Neuronal stem cell (in vitro differentiated cells): ENCODE measurements at regions not wholly inside any gene's neighbourhood (a gene's known extent, or its start where the extent isn't known, plus 50 kb on each side); places are given as distances from the start of the nearest gene placed in this dataset.

Experiments
- DNase-seq: peaks from one replicate; pipeline ENCODE4 v3.0.0-alpha.2; 2013; ENCODE audit warnings: low spot score
- H2AFZ ChIP-seq: one replicate; pipeline ENCODE4 v1.6.1; 2013; ENCODE audit warnings: mild to moderate bottlenecking, low read length, inconsistent platforms
- H2AK5ac ChIP-seq: 2 replicates; pipeline ENCODE4 v1.6.1; 2013; ENCODE audit warnings: low read depth, mild to moderate bottlenecking, inconsistent platforms, low read length, moderate library complexity, mixed read lengths
- H2BK120ac ChIP-seq: 2 replicates; pipeline ENCODE4 v1.6.1; 2013; ENCODE audit warnings: low read depth, mild to moderate bottlenecking, inconsistent platforms, low read length, moderate library complexity, mixed read lengths
- H2BK12ac ChIP-seq: one replicate; pipeline ENCODE4 v1.6.1; 2013; ENCODE audit warnings: low read length, inconsistent platforms
- H2BK15ac ChIP-seq: 2 replicates; pipeline ENCODE4 v1.6.1; 2013; ENCODE audit warnings: mild to moderate bottlenecking, low read length, inconsistent platforms, mixed read lengths
- H2BK5ac ChIP-seq: one replicate; pipeline ENCODE4 v1.6.1; 2013; ENCODE audit warnings: inconsistent platforms, mild to moderate bottlenecking, low read length, moderate library complexity
- H3K14ac ChIP-seq: one replicate; pipeline ENCODE4 v1.6.1; 2013; ENCODE audit warnings: low read length, inconsistent platforms
- H3K18ac ChIP-seq: 2 replicates; pipeline ENCODE4 v1.6.1; 2013; ENCODE audit warnings: low read length, inconsistent platforms
- H3K23ac ChIP-seq: 2 replicates; pipeline ENCODE4 v1.6.1; 2013; ENCODE audit warnings: low read depth, mild to moderate bottlenecking, mixed read lengths, low read length, inconsistent platforms; ENCODE audit not compliant: poor library complexity
- H3K27ac ChIP-seq: replicated peaks from 3 replicates; pipeline ENCODE4 v1.5.1; 2013; ENCODE audit warnings: low read length, inconsistent platforms
- H3K27me3 ChIP-seq, 3 experiments: 2 replicates each; pipeline ENCODE4 v1.6.1; 2013; ENCODE audit warnings: low read length in 3 of 3, mild to moderate bottlenecking in 2 of 3, inconsistent platforms in 1 of 3, low read depth in 1 of 3, mixed read lengths in 1 of 3, moderate library complexity in 1 of 3; ENCODE audit not compliant: control insufficient read depth in 3 of 3, insufficient read depth in 3 of 3
- H3K36me3 ChIP-seq, 2 donors: replicated peaks in 1 of 2; 2 replicates each; pipeline ENCODE4 v1.6.1; 2013; ENCODE audit warnings: low read length in 2 of 2; ENCODE audit not compliant: control insufficient read depth in 2 of 2, insufficient read depth in 2 of 2
- H3K4ac ChIP-seq: 2 replicates; pipeline ENCODE4 v1.6.1; 2013; ENCODE audit warnings: inconsistent platforms, mild to moderate bottlenecking, low read length, moderate library complexity
- H3K4me1 ChIP-seq, 2 donors: 1 replicate in 1 of 2; 2 replicates in 1 of 2; pipeline ENCODE4 v1.6.1; 2013; ENCODE audit warnings: low read length in 2 of 2, low read depth in 1 of 2; ENCODE audit not compliant: control insufficient read depth in 2 of 2, insufficient read depth in 1 of 2
- H3K4me2 ChIP-seq: one replicate; pipeline ENCODE4 v1.6.1; 2013; ENCODE audit warnings: mild to moderate bottlenecking, low read length, inconsistent platforms; ENCODE audit not compliant: insufficient read depth, poor library complexity, severe bottlenecking
- H3K4me3 ChIP-seq, 2 donors: 2 replicates each; pipeline ENCODE4 v1.5.1; 2013; ENCODE audit warnings: low read length in 2 of 2, mild to moderate bottlenecking in 2 of 2, inconsistent platforms in 1 of 2, moderate library complexity in 1 of 2
- H3K79me1 ChIP-seq: one replicate; pipeline ENCODE4 v1.6.1; 2013; ENCODE audit warnings: low read depth, mild to moderate bottlenecking, inconsistent platforms, low read length, moderate library complexity
- H3K9ac ChIP-seq: one replicate; pipeline ENCODE4 v1.6.1; 2013; ENCODE audit warnings: mild to moderate bottlenecking, low read depth, low read length, inconsistent platforms; ENCODE audit not compliant: poor library complexity
- H3K9me3 ChIP-seq, 2 donors: replicated peaks in 1 of 2; 2 replicates each; pipeline versions ENCODE3 to v1.6.1; 2013; ENCODE audit warnings: low read length in 2 of 2, mild to moderate bottlenecking in 2 of 2, inconsistent platforms in 1 of 2, low read depth in 1 of 2, mixed read lengths in 1 of 2, moderate library complexity in 1 of 2; ENCODE audit not compliant: control insufficient read depth in 2 of 2, insufficient read depth in 1 of 2
- H4K8ac ChIP-seq: one replicate; pipeline ENCODE4 v1.6.1; 2013; ENCODE audit warnings: low read depth, mild to moderate bottlenecking, inconsistent platforms, low read length, moderate library complexity
- H4K91ac ChIP-seq: one replicate; pipeline ENCODE4 v1.6.1; 2013; ENCODE audit warnings: low read length, low read depth, mild to moderate bottlenecking, inconsistent platforms; ENCODE audit not compliant: poor library complexity
- WGBS, 2 donors: extraction: QIAGEN DNeasy Blood & Tissue Kit; methylation state at CpG; one replicate each; pipeline ENCODE4 v1.1.7; 2013; ENCODE audit warnings: missing lambda C conversion rate in 2 of 2, mixed read lengths in 1 of 2; ENCODE audit not compliant: insufficient read length in 2 of 2, insufficient replicate concordance in 1 of 2; ENCODE audit errors: extremely low coverage in 2 of 2; 5-methylcytosine and 5-hydroxymethylcytosine counted together

DNA sequence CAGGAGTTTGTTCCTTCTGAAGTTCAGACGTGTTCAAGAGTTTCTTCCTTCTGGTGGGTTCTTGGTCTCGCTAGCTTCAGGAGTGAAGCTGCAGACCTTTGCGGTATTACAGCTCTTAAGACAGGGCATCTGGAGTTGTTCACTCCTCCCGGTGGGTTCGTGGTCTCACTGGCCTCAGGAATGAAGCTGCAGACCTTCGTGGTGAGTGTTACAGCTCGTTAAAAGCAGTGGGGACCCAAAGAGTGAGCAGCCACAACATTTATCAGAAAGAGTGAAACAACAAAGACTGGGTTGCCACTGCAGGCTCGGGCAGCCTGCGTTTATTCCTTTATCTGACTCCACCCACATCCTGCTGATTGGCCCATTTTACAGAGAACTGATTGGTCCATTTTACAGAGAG lies 373.1 kb downstream of the ETS1 start:
- Histone ChIP-seq H3K9ac (no peak overlapping the region), H3K23ac (no peak overlapping the region), H4K91ac (no peak overlapping the region), H4K8ac (no peak overlapping the region), H2BK15ac (no peak overlapping the region), H3K36me3 (no peaks in the 10 kb centered on the region), H3K18ac (no peak overlapping the region), H2AFZ (no peak overlapping the region), H2AK5ac (no peak overlapping the region), H2BK5ac (no peak overlapping the region), H2BK12ac (no peak overlapping the region), H3K14ac (no peak overlapping the region), H3K4me3 (no peak overlapping the region), H2BK120ac (no peak overlapping the region), H3K4ac (no peak overlapping the region), H3K79me1 (no peaks in the 10 kb centered on the region), H3K27me3 (no peaks in the 10 kb centered on the region), H3K27ac (no peak overlapping the region), H3K4me2 (no peak overlapping the region), H3K4me1 (no peaks in the 10 kb centered on the region), H3K9me3 (peaks cover 0 to 4% of the 10 kb centered on the region in 2 donors)
- DNase-seq: no peak
- no CpG with 5 or more reads among the region's 9 CpGs for WGBS, 2 donors

DNA sequence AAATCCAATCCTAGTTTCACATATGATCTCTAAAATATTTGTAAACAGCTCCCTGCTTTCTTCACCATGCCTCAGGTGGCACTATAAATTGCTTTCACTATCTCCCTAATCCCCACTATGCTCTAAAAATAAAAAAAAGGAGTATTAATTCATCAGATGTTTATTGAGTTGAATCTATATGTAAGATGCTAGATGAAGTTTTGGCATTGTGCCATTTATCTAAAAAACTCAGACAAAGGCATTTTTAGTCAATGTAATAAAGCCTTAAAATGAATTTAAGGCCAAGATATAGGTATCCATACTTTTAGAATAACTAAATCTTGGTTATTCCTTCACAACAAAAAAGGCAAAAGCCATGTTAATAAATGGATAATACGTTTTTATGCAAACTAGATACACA lies 373.9 kb downstream of the ETS1 start:
- H3K79me1 ChIP-seq: no peaks in the 10 kb centered on the region
- H4K91ac ChIP-seq: no peak overlapping the region
- H3K4me2 ChIP-seq: no peak overlapping the region
- no peak for DNase-seq
- H2BK120ac ChIP-seq: no peak overlapping the region
- no peak overlapping the region for H3K23ac ChIP-seq
- H2AFZ ChIP-seq: no peak overlapping the region
- H3K27me3 ChIP-seq: no peaks in the 10 kb centered on the region
- no peak overlapping the region for H2BK15ac ChIP-seq
- no peaks in the 10 kb centered on the region for H3K36me3 ChIP-seq
- WGBS, 2 donors: no CpG with 5 or more reads among the region's 1 CpG
- no peak overlapping the region for H3K14ac ChIP-seq
- H2BK12ac ChIP-seq: no peak overlapping the region
- no peak overlapping the region for H3K4me3 ChIP-seq
- no peak overlapping the region for H4K8ac ChIP-seq
- H3K4ac ChIP-seq: no peak overlapping the region
- H3K9ac ChIP-seq: no peak overlapping the region
- peaks cover 0 to 4% of the 10 kb centered on the region in 2 donors for H3K9me3 ChIP-seq
- H2BK5ac ChIP-seq: no peak overlapping the region
- H2AK5ac ChIP-seq: no peak overlapping the region
- no peaks in the 10 kb centered on the region for H3K4me1 ChIP-seq
- no peak overlapping the region for H3K18ac ChIP-seq
- no peak overlapping the region for H3K27ac ChIP-seq

DNA sequence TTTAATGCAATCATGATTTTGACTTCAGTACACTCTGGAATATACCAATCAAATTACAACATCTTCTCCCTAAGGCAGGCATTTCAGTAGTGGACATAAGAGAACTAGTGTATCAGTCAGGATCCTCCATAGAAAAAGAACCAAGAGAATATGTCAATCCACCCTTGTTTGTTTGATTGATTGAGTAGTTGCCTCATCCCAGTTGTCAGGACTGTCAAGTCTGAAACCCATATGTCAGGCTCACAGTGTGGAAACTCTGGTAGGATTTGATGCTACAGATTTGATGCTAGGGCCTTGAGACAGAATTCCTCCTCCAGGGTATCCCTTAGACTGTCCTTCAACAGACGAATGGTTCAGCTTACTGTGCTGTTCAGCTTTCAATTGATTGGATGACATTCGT lies 375.0 kb downstream of the ETS1 start:
- H3K36me3 ChIP-seq: no peaks in the 10 kb centered on the region
- no peak overlapping the region for H2BK15ac ChIP-seq
- H2BK5ac ChIP-seq: no peak overlapping the region
- H2AK5ac ChIP-seq: no peak overlapping the region
- no CpG with 5 or more reads among the region's 2 CpGs for WGBS, 2 donors
- H2AFZ ChIP-seq: no peak overlapping the region
- H3K23ac ChIP-seq: no peak overlapping the region
- H4K8ac ChIP-seq: no peak overlapping the region
- H3K4me3 ChIP-seq: no peak overlapping the region
- H3K9me3 ChIP-seq: peaks cover 0 to 4% of the 10 kb centered on the region in 2 donors
- no peak overlapping the region for H3K9ac ChIP-seq
- H3K27ac ChIP-seq: no peak overlapping the region
- H4K91ac ChIP-seq: no peak overlapping the region
- H2BK120ac ChIP-seq: no peak overlapping the region
- no peak overlapping the region for H3K14ac ChIP-seq
- no peak for DNase-seq
- H3K4me2 ChIP-seq: no peak overlapping the region
- no peaks in the 10 kb centered on the region for H3K4me1 ChIP-seq
- no peak overlapping the region for H3K18ac ChIP-seq
- no peaks in the 10 kb centered on the region for H3K79me1 ChIP-seq
- H3K4ac ChIP-seq: no peak overlapping the region
- no peak overlapping the region for H2BK12ac ChIP-seq
- H3K27me3 ChIP-seq: no peaks in the 10 kb centered on the region

DNA sequence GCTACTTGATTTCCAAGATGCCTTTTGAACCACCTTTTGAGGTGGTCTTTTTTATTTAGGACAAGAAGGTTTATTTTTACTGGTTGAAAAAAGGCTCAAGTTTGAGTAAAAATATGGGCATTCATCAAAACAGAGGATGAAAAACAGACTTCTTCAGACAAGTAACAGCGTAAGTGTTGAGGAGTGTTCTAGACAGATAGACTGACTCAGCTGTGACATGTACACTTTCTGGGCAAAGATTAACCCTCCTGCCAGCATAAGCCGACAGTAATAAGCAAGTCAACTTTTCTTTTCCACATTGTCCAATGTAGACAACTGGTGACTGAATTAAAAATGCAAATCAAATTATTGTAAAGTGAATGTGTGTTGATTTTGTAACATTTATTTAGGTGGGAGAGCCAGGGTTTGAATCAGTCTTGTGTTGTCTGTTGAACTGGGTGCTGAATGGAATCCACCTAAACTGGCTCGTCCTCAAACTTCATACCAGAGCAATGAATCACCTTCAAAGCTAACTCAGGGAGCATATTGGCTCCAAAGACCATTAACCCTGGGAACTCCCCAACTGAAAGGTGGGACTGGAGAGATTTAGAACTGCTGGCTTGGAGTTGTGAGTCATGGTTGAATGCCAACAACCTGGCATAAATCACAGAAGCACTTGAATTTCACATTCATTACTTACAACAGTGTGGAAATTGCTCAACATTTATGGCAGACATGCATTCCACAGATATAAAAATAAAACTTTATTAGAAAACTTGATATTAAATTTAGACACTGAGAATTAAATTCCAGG lies 377.0 kb downstream of the ETS1 start:
- no peaks in the 10 kb centered on the region for H3K4me1 ChIP-seq
- H3K27ac ChIP-seq: no peak overlapping the region
- no peak overlapping the region for H3K4me2 ChIP-seq

More for the DNA sequence above, 377.0 kb downstream of the ETS1 start:
- H2AK5ac ChIP-seq: no peak overlapping the region
- H3K18ac ChIP-seq: no peak overlapping the region
- H3K36me3 ChIP-seq: no peaks in the 10 kb centered on the region
- no peak overlapping the region for H3K14ac ChIP-seq
- no CpG with 5 or more reads among the region's 3 CpGs for WGBS, 2 donors
- no peak overlapping the region for H2AFZ ChIP-seq
- no peak overlapping the region for H4K8ac ChIP-seq
- H2BK15ac ChIP-seq: no peak overlapping the region
- no peak for DNase-seq
- H3K79me1 ChIP-seq: no peaks in the 10 kb centered on the region
- no peak overlapping the region for H2BK12ac ChIP-seq
- H3K27me3 ChIP-seq: no peaks in the 10 kb centered on the region
- no peak overlapping the region for H2BK5ac ChIP-seq
- no peak overlapping the region for H2BK120ac ChIP-seq
- H3K4me3 ChIP-seq: no peak overlapping the region
- H3K4ac ChIP-seq: no peak overlapping the region
- no peak overlapping the region for H3K9ac ChIP-seq
- H4K91ac ChIP-seq: no peak overlapping the region
- no peak overlapping the region for H3K23ac ChIP-seq
- H3K9me3 ChIP-seq: peaks cover 0 to 2% of the 10 kb centered on the region in 2 donors
